Tibial nerve (tissue), 4 donors: ENCODE measurements at regions not wholly inside any gene's neighbourhood (a gene's known extent, or its start where the extent isn't known, plus 50 kb on each side); places are given as distances from the start of the nearest gene placed in this dataset.

ENCODE experiments used
- DNase-seq, 2 donors: peaks; one replicate each; pipeline ENCODE4 v3.0.0-alpha.2; 2019; ENCODE audit warnings: low spot score in 2 of 2
- H3K27ac ChIP-seq, 4 donors: fragments of 200-600 bp; sonication (generic) in 3 of 4; one replicate each; pipeline ENCODE4 v1.5.1; 2017 to 2019; ENCODE audit warnings: mild to moderate bottlenecking in 1 of 4
- H3K27me3 ChIP-seq, 2 donors: fragments of 200-600 bp; sonication (generic) in 1 of 2; one replicate each; pipeline versions ENCODE4 v1.5.1 to v1.6.0; 2017 to 2019
- H3K36me3 ChIP-seq, 3 donors: fragments of 200-600 bp; sonication (generic); one replicate each; pipeline ENCODE4 v1.5.1; 2018 to 2019
- H3K4me1 ChIP-seq, 4 donors: fragments of 200-600 bp; sonication (generic) in 3 of 4; one replicate each; pipeline ENCODE4 v1.5.1; 2017 to 2019
- H3K4me3 ChIP-seq, 4 donors: fragments of 200-600 bp; sonication (generic) in 3 of 4; one replicate each; pipeline ENCODE4 v1.5.1; 2017 to 2019; ENCODE audit warnings: mild to moderate bottlenecking in 1 of 4, moderate library complexity in 1 of 4
- H3K9me3 ChIP-seq, 4 donors: fragments of 200-600 bp; sonication (generic) in 3 of 4; one replicate each; pipeline ENCODE4 v1.5.1; 2017 to 2019
- CTCF ChIP-seq, 5 experiments: fragments of 200-600 bp in 3 of 5; fragments of 450-650 bp in 2 of 5; sonication (generic) in 3 of 5; IDR thresholded peaks; one replicate each; pipeline ENCODE4 v1.5.1; 2016 to 2019; ENCODE audit warnings: antibody characterized with exemption in 5 of 5, mild to moderate bottlenecking in 3 of 5, moderate library complexity in 2 of 5
- EP300 ChIP-seq, 2 donors: sonication (generic); formaldehyde crosslinking; IDR thresholded peaks; one replicate each; pipeline ENCODE4 v1.6.1; 2017; ENCODE audit warnings: antibody characterized with exemption in 2 of 2, mild to moderate bottlenecking in 1 of 2
- POLR2A ChIP-seq, 2 donors: fragments of 450-650 bp; IDR thresholded peaks; one replicate each; pipeline ENCODE4 v1.6.1; 2017; ENCODE audit warnings: antibody characterized with exemption in 2 of 2, mild to moderate bottlenecking in 2 of 2, moderate library complexity in 2 of 2
- WGBS, 2 donors: methylation state at CpG; one replicate each; pipeline ENCODE4 v1.1.5; 2018; 5-methylcytosine and 5-hydroxymethylcytosine counted together

GRCh38 chr20:23287354-23288190, 63.0 kb upstream of the NXT1 start:
- 77 to 80% methylated on average over 9 to 13 of the region's 13 CpGs for WGBS, 2 donors
- DNase-seq: no peak

GRCh38 chr20:23286346-23286745, 64.2 kb upstream of the NXT1 start:
- no peak overlapping the region for H3K27ac ChIP-seq
- DNase-seq: no peak
- H3K4me3 ChIP-seq: no peak overlapping the region
- H3K36me3 ChIP-seq: no peaks in the 10 kb centered on the region
- no peaks in the 10 kb centered on the region for H3K9me3 ChIP-seq
- H3K4me1 ChIP-seq: peaks cover 0 to 10% (median 0%) of the 10 kb centered on the region in 4 donors
- no peaks in the 10 kb centered on the region for H3K27me3 ChIP-seq
- WGBS, 2 donors: 87 to 90% methylated on average over 8 of the region's 8 CpGs
- TF ChIP-seq POLR2A (IDR thresholded peaks at IDR 0.05) (no peak), CTCF (IDR thresholded peaks at IDR 0.05) (no peak), EP300 (IDR thresholded peaks at IDR 0.05) (no peak)

More at GRCh38 chr20:23287354-23288190, 63.0 kb upstream of the NXT1 start:
- H3K27ac ChIP-seq: no peak overlapping the region
- H3K9me3 ChIP-seq: no peaks in the 10 kb centered on the region
- H3K4me1 ChIP-seq: peaks cover 0 to 10% (median 0%) of the 10 kb centered on the region in 4 donors
- H3K4me3 ChIP-seq: no peak overlapping the region
- no peak for TF ChIP-seq CTCF (IDR thresholded peaks at IDR 0.05)
- TF ChIP-seq POLR2A (IDR thresholded peaks at IDR 0.05): no peak
- TF ChIP-seq EP300 (IDR thresholded peaks at IDR 0.05): no peak
- no peaks in the 10 kb centered on the region for H3K36me3 ChIP-seq
- H3K27me3 ChIP-seq: no peaks in the 10 kb centered on the region

GRCh38 chr20:23285536-23285935, 65.1 kb upstream of the NXT1 start:
- TF ChIP-seq EP300 (IDR thresholded peaks at IDR 0.05): no peak
- no peak for TF ChIP-seq POLR2A (IDR thresholded peaks at IDR 0.05)
- TF ChIP-seq CTCF (IDR thresholded peaks at IDR 0.05): no peak
- Histone ChIP-seq H3K4me3 (no peak overlapping the region), H3K27me3 (no peaks in the 10 kb centered on the region), H3K27ac (no peak overlapping the region), H3K36me3 (no peaks in the 10 kb centered on the region), H3K4me1 (peaks cover 0 to 7% (median 0%) of the 10 kb centered on the region in 4 donors), H3K9me3 (no peaks in the 10 kb centered on the region)
- WGBS, 2 donors: 91 to 100% methylated on average over 2 of the region's 2 CpGs
- DNase-seq: no peak

- no peaks in the 10 kb centered on the region for H3K9me3 ChIP-seq
- H3K4me3 ChIP-seq: no peak overlapping the region
- no peak for TF ChIP-seq EP300 (IDR thresholded peaks at IDR 0.05)
- no peaks in the 10 kb centered on the region for H3K36me3 ChIP-seq
- no peaks in the 10 kb centered on the region for H3K27me3 ChIP-seq
- no peak overlapping the region for H3K27ac ChIP-seq
- no peaks in the 10 kb centered on the region for H3K4me1 ChIP-seq
- 87 to 91% methylated on average over 2 of the region's 2 CpGs for WGBS, 2 donors
- DNase-seq: no peak
Observed at GRCh38 chr20:23284009-23284408, 66.6 kb upstream of the NXT1 start.

GRCh38 chr20:23283096-23283850, 67.3 kb upstream of the NXT1 start:
- no peak for DNase-seq
- WGBS, 2 donors: 86 to 90% methylated on average over 12 of the region's 12 CpGs

More at GRCh38 chr20:23283096-23283850, 67.3 kb upstream of the NXT1 start:
- Histone ChIP-seq H3K27me3 (no peaks in the 10 kb centered on the region), H3K36me3 (no peaks in the 10 kb centered on the region), H3K4me3 (no peak overlapping the region), H3K27ac (no peak overlapping the region), H3K9me3 (no peaks in the 10 kb centered on the region), H3K4me1 (no peaks in the 10 kb centered on the region)
- TF ChIP-seq POLR2A (IDR thresholded peaks at IDR 0.05) (no peak), CTCF (IDR thresholded peaks at IDR 0.05) (no peak), EP300 (IDR thresholded peaks at IDR 0.05) (no peak)
